ENCODE measurements at regions not wholly inside any gene's neighbourhood (a gene's known extent, or its start where the extent isn't known, plus 50 kb on each side); places are given as distances from the start of the nearest gene placed in this dataset.
"Not testable (repeated sequence)": the region's sequence is repeated elsewhere in the genome, so short reads cannot be mapped to it uniquely, and the experiment has no call there.

GRCh38 chr5:93682471-93683404 is 58.7 kb downstream of the POU5F2 start:
- not testable (repeated sequence) for H3K4me3 ChIP-seq (ENCODE audit: low read length)
- peak; percentile 23 for DNase-seq (ENCODE audit: low read depth)

- H3K4me3 ChIP-seq (ENCODE audit: low read length): no peak overlapping the region
- no peak for DNase-seq (ENCODE audit: low read depth)
- TF ChIP-seq CTCF (conservative IDR thresholded peaks at IDR 0.05; ENCODE audit: low read length): peak; percentile 17; the same call in 1 of the 2 replicates
These were observed 60.0 kb downstream of the POU5F2 start for GRCh38 chr5:93681432-93681831.

GRCh38 chr5:93677359-93677891 is 64.0 kb downstream of the POU5F2 start:
- no peak overlapping the region for H3K4me3 ChIP-seq (ENCODE audit: low read length)
- peak; percentile 93 for DNase-seq (ENCODE audit: low read depth)
- TF ChIP-seq CTCF (conservative IDR thresholded peaks at IDR 0.05; ENCODE audit: low read length): no peak

GRCh38 chr5:93676704-93677103 is 64.7 kb downstream of the POU5F2 start:
- H3K4me3 ChIP-seq (ENCODE audit: low read length): no peak overlapping the region
- DNase-seq (ENCODE audit: low read depth): peak; percentile 6
- no peak for TF ChIP-seq CTCF (conservative IDR thresholded peaks at IDR 0.05; ENCODE audit: low read length)

- no peak overlapping the region for H3K4me3 ChIP-seq (ENCODE audit: low read length)
- no peak for TF ChIP-seq CTCF (conservative IDR thresholded peaks at IDR 0.05; ENCODE audit: low read length)
- DNase-seq (ENCODE audit: low read depth): no peak
These were observed 65.6 kb downstream of the POU5F2 start for GRCh38 chr5:93675460-93676450.

- no peak overlapping the region for H3K4me3 ChIP-seq (ENCODE audit: low read length)
- no peak for TF ChIP-seq CTCF (conservative IDR thresholded peaks at IDR 0.05; ENCODE audit: low read length)
- no peak for DNase-seq (ENCODE audit: low read depth)
These were observed 66.4 kb downstream of the POU5F2 start for GRCh38 chr5:93674866-93675459.

- no peak overlapping the region for H3K4me3 ChIP-seq (ENCODE audit: low read length)
- TF ChIP-seq CTCF (conservative IDR thresholded peaks at IDR 0.05; ENCODE audit: low read length): no peak
- DNase-seq (ENCODE audit: low read depth): no peak
These were observed 67.3 kb downstream of the POU5F2 start for GRCh38 chr5:93674138-93674537.

All from AG10803 (cell line).